ENCODE measurements at regions not wholly inside any gene's neighbourhood (a gene's known extent, or its start where the extent isn't known, plus 50 kb on each side); places are given as distances from the start of the nearest gene placed in this dataset.

- no peak for DNase-seq
These were observed 114.9 kb upstream of the HIVEP3 start for GRCh38 chr1:42033629-42034028.

- DNase-seq, result no peak
These were observed 99.0 kb upstream of the HIVEP3 start for GRCh38 chr1:42017730-42018129.

- no peak for DNase-seq
These were observed 98.5 kb upstream of the HIVEP3 start for GRCh38 chr1:42017259-42017658.

GRCh38 chr1:42014823-42015222 is 96.1 kb upstream of the HIVEP3 start:
- no peak for DNase-seq

- no peak for DNase-seq
These were observed 95.3 kb upstream of the HIVEP3 start for GRCh38 chr1:42013881-42014470.

GRCh38 chr1:42012852-42013251 is 94.1 kb upstream of the HIVEP3 start:
- no peak for DNase-seq

- DNase-seq, result no peak
These were observed 91.7 kb upstream of the HIVEP3 start for GRCh38 chr1:42010381-42010780.

- DNase-seq, result no peak
These were observed 89.5 kb upstream of the HIVEP3 start for GRCh38 chr1:42008264-42008663.

GRCh38 chr1:42006836-42007235 is 88.1 kb upstream of the HIVEP3 start:
- no peak for DNase-seq

- no peak for DNase-seq
These were observed 87.4 kb upstream of the HIVEP3 start for GRCh38 chr1:42006093-42006492.

- DNase-seq, result no peak
These were observed 86.8 kb upstream of the HIVEP3 start for GRCh38 chr1:42005530-42005929.

- DNase-seq, result no peak
These were observed 86.1 kb upstream of the HIVEP3 start for GRCh38 chr1:42004860-42005259.

- DNase-seq, result no peak
These were observed 85.6 kb upstream of the HIVEP3 start for GRCh38 chr1:42004322-42004721.

- DNase-seq, result no peak
These were observed 84.7 kb upstream of the HIVEP3 start for GRCh38 chr1:42003433-42003832.

- DNase-seq, result no peak
These were observed 83.5 kb upstream of the HIVEP3 start for GRCh38 chr1:42002220-42002619.

GRCh38 chr1:42000766-42001165 is 82.0 kb upstream of the HIVEP3 start:
- DNase-seq, result no peak

GRCh38 chr1:41999884-42000283 is 81.2 kb upstream of the HIVEP3 start:
- DNase-seq, result no peak

GRCh38 chr1:41998250-41998649 is 79.5 kb upstream of the HIVEP3 start:
- no peak for DNase-seq

- DNase-seq, result no peak
These were observed 78.4 kb upstream of the HIVEP3 start for GRCh38 chr1:41997153-41997552.

GRCh38 chr1:41995441-41996130 is 76.9 kb upstream of the HIVEP3 start:
- DNase-seq, result no peak

GRCh38 chr1:41994195-41994894 is 75.6 kb upstream of the HIVEP3 start:
- DNase-seq, result no peak

- DNase-seq, result no peak
These were observed 64.7 kb upstream of the HIVEP3 start for GRCh38 chr1:41983451-41983850.

- DNase-seq, result no peak
These were observed 63.1 kb upstream of the HIVEP3 start for GRCh38 chr1:41981796-41982195.

Data from activated CD4-positive, alpha-beta T cell treated with anti-CD3 and anti-CD28 coated beads for 48 hours (primary cell).